OCI-LY3 (cell line): ENCODE measurements at regions not wholly inside any gene's neighbourhood (a gene's known extent, or its start where the extent isn't known, plus 50 kb on each side); places are given as distances from the start of the nearest gene placed in this dataset.

Experiments used
- EZH2phosphoT487 ChIP-seq: fragments of 200-600 bp; shearing (Covaris generic); IDR thresholded peaks from 2 replicates; pipeline ENCODE4 v1.6.1; 2018; ENCODE audit warnings: antibody characterized with exemption, mixed run types, low read depth
- TF ChIP-seq, protein P1 (sequence below): fragments of 200-600, 300-600 bp; sonication (generic); IDR thresholded peaks from 2 replicates; pipeline ENCODE4 v1.5.1; 2014; ENCODE audit warnings: antibody characterized with exemption, low read length, low read depth

GRCh38 chr9:99359336-99359735, 137.3 kb downstream of the SEC61B start:
- TF ChIP-seq, protein P1, sequence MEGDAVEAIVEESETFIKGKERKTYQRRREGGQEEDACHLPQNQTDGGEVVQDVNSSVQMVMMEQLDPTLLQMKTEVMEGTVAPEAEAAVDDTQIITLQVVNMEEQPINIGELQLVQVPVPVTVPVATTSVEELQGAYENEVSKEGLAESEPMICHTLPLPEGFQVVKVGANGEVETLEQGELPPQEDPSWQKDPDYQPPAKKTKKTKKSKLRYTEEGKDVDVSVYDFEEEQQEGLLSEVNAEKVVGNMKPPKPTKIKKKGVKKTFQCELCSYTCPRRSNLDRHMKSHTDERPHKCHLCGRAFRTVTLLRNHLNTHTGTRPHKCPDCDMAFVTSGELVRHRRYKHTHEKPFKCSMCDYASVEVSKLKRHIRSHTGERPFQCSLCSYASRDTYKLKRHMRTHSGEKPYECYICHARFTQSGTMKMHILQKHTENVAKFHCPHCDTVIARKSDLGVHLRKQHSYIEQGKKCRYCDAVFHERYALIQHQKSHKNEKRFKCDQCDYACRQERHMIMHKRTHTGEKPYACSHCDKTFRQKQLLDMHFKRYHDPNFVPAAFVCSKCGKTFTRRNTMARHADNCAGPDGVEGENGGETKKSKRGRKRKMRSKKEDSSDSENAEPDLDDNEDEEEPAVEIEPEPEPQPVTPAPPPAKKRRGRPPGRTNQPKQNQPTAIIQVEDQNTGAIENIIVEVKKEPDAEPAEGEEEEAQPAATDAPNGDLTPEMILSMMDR = no peak
- no peak for TF ChIP-seq EZH2phosphoT487
